Fibroblast of skin of abdomen (primary cell): ENCODE measurements at regions not wholly inside any gene's neighbourhood (a gene's known extent, or its start where the extent isn't known, plus 50 kb on each side); places are given as distances from the start of the nearest gene placed in this dataset.
"Not testable (repeated sequence)": the region's sequence is repeated elsewhere in the genome, so short reads cannot be mapped to it uniquely, and the experiment has no call there.

Experiments used
- DNase-seq: peaks from one replicate; pipeline ENCODE4 v3.0.0-alpha.2; 2013

- DNase-seq: not testable (repeated sequence)
These were observed 59.2 kb downstream of the CXorf49B start for GRCh38 chrX:71822314-71822713.

GRCh38 chrX:71823391-71824057, 60.4 kb downstream of the CXorf49B start:
- no peak for DNase-seq

GRCh38 chrX:71828086-71828485, 64.9 kb downstream of the CXorf49B start:
- no peak for DNase-seq

- DNase-seq: not testable (repeated sequence)
These were observed 72.6 kb upstream of the NHSL2 start for GRCh38 chrX:71838092-71838491.

GRCh38 chrX:71846429-71846828, 64.2 kb upstream of the NHSL2 start:
- peak; percentile 34 for DNase-seq

GRCh38 chrX:71852182-71852581, 58.5 kb upstream of the NHSL2 start:
- no peak for DNase-seq

- peak; percentile 39 for DNase-seq
These were observed 51.0 kb upstream of the NHSL2 start for GRCh38 chrX:71859637-71860036.
